GM12891 (cell line): ENCODE measurements at regions not wholly inside any gene's neighbourhood (a gene's known extent, or its start where the extent isn't known, plus 50 kb on each side); places are given as distances from the start of the nearest gene placed in this dataset.

ENCODE experiments used
- PAX5 ChIP-seq: IDR thresholded peaks from 2 replicates; pipeline ENCODE4 v1.6.1; 2011; ENCODE audit warnings: low read length, moderate library complexity, mild to moderate bottlenecking; ENCODE audit not compliant: insufficient read depth, severe bottlenecking
- POLR2A ChIP-seq: IDR thresholded peaks from 2 replicates; pipeline ENCODE4 v1.6.1; 2011; ENCODE audit warnings: low read depth, low read length, control low read depth
- POLR2AphosphoS5 ChIP-seq: IDR thresholded peaks from 2 replicates; pipeline ENCODE4 v1.6.1; 2011; ENCODE audit warnings: low read depth, low read length, control low read depth
- POU2F2 ChIP-seq: IDR thresholded peaks from 2 replicates; pipeline ENCODE4 v1.6.1; 2011; ENCODE audit warnings: low read depth, mild to moderate bottlenecking, control low read depth, low read length, moderate library complexity
- SPI1 ChIP-seq: IDR thresholded peaks from 2 replicates; pipeline ENCODE4 v1.6.1; 2011; ENCODE audit warnings: low read depth, low read length, control low read depth
- TAF1 ChIP-seq: IDR thresholded peaks from 2 replicates; pipeline ENCODE4 v1.6.1; 2011; ENCODE audit warnings: low read depth, low read length, control low read depth

- TF ChIP-seq POLR2A (no peak), POLR2AphosphoS5 (no peak), SPI1 (no peak), PAX5 (no peak), TAF1 (no peak), POU2F2 (no peak)
Measured at GRCh38 chr3:104150724-104151123, 1216.0 kb upstream of the ALCAM start.
